SK-N-SH (cell line): ENCODE measurements at regions not wholly inside any gene's neighbourhood (a gene's known extent, or its start where the extent isn't known, plus 50 kb on each side); places are given as distances from the start of the nearest gene placed in this dataset.

Experiments
- CTCF ChIP-seq: fragments of 200-600 bp; sonication (generic); IDR thresholded peaks from 2 replicates; pipeline ENCODE4 v1.6.1; 2017; ENCODE audit warnings: antibody characterized with exemption, mild to moderate bottlenecking, moderate library complexity
- EP300 ChIP-seq, 2 experiments: IDR thresholded peaks; 2 replicates each; pipeline versions ENCODE4 v1.4.0 to v1.6.1; 2012; ENCODE audit warnings: borderline replicate concordance in 1 of 2, low read depth in 1 of 2, low read length in 1 of 2
- FOXM1 ChIP-seq: IDR thresholded peaks from 2 replicates; pipeline ENCODE4 v1.4.0; 2012; ENCODE audit warnings: low read depth, mild to moderate bottlenecking
- MAX ChIP-seq: IDR thresholded peaks from 2 replicates; pipeline ENCODE4 v1.4.0; 2012; ENCODE audit warnings: low read depth
- POLR2AphosphoS5 ChIP-seq: IDR thresholded peaks from 2 replicates; pipeline ENCODE4 v1.6.1; 2012; ENCODE audit warnings: low read depth, low read length
- RCOR1 ChIP-seq: fragments of 150-350 bp; IDR thresholded peaks from 2 replicates; pipeline ENCODE4 v1.6.1; 2017; ENCODE audit warnings: antibody characterized with exemption, low read length
- SIN3A ChIP-seq: IDR thresholded peaks from 2 replicates; pipeline ENCODE4 v1.6.1; 2012; ENCODE audit warnings: low read depth, mild to moderate bottlenecking, low read length, moderate library complexity, borderline replicate concordance
- SMC3 ChIP-seq: IDR thresholded peaks from 2 replicates; pipeline ENCODE4 v1.6.1; 2012; ENCODE audit warnings: low read depth, low read length, improper control_type of control experiment
- TAF1 ChIP-seq: IDR thresholded peaks from 2 replicates; pipeline ENCODE4 v1.6.1; 2012; ENCODE audit warnings: low read depth, mild to moderate bottlenecking, low read length, moderate library complexity, borderline replicate concordance
- TEAD4 ChIP-seq: IDR thresholded peaks from 2 replicates; pipeline ENCODE4 v1.4.0; 2012; ENCODE audit warnings: mild to moderate bottlenecking, borderline replicate concordance; ENCODE audit not compliant: insufficient read depth
- YY1 ChIP-seq: IDR thresholded peaks from 2 replicates; pipeline ENCODE4 v1.4.0; 2012; ENCODE audit warnings: low read depth, mild to moderate bottlenecking
- ZBTB33 ChIP-seq: IDR thresholded peaks from 2 replicates; pipeline ENCODE4 v1.4.0; 2012; ENCODE audit warnings: low read depth, borderline replicate concordance

- TF ChIP-seq CTCF (no peak), YY1 (no peak), TEAD4 (no peak), SIN3A (no peak), MAX (no peak), TAF1 (no peak), FOXM1 (no peak), SMC3 (no peak), POLR2AphosphoS5 (no peak), ZBTB33 (no peak), EP300 (IDR thresholded peaks at IDR 0.05; ENCODE audit: borderline replicate concordance in 1 of 2, low read depth in 1 of 2, low read length in 1 of 2) (no peak), RCOR1 (no peak)
Observed at GRCh38 chr1:30372792-30373433, 350.5 kb downstream of the MATN1 start.
